T-helper 1 cell treated with Interleukin-12 subunit alpha and Interleukin-12 subunit beta and Interleukin-4 antibody, amounts not matched to agents 30 μg/mL and 1 μg/mL, for 36 hours (primary cell): ENCODE measurements at regions not wholly inside any gene's neighbourhood (a gene's known extent, or its start where the extent isn't known, plus 50 kb on each side); places are given as distances from the start of the nearest gene placed in this dataset.
A peak's percentile ranks its signal among the peaks of the same experiment; 100 is the strongest.

Experiments
- H3K27ac Mint-ChIP-seq: one replicate; pipeline ENCODE4 v1.8.0; 2021; ENCODE audit warnings: mild to moderate bottlenecking, mixed read lengths
- H3K27me3 Mint-ChIP-seq: one replicate; pipeline ENCODE4 v1.8.0; 2021; ENCODE audit warnings: low read depth, mixed read lengths
- H3K36me3 Mint-ChIP-seq: one replicate; pipeline ENCODE4 v1.8.0; 2021; ENCODE audit warnings: low read depth, mixed read lengths
- H3K4me1 Mint-ChIP-seq: one replicate; pipeline ENCODE4 v1.8.0; 2021; ENCODE audit warnings: low read depth, mixed read lengths
- H3K4me3 Mint-ChIP-seq: one replicate; pipeline ENCODE4 v1.8.0; 2021; ENCODE audit warnings: mild to moderate bottlenecking, moderate library complexity, mixed read lengths
- H3K9me3 Mint-ChIP-seq: one replicate; pipeline ENCODE4 v1.8.0; 2021; ENCODE audit warnings: mixed read lengths

DNA sequence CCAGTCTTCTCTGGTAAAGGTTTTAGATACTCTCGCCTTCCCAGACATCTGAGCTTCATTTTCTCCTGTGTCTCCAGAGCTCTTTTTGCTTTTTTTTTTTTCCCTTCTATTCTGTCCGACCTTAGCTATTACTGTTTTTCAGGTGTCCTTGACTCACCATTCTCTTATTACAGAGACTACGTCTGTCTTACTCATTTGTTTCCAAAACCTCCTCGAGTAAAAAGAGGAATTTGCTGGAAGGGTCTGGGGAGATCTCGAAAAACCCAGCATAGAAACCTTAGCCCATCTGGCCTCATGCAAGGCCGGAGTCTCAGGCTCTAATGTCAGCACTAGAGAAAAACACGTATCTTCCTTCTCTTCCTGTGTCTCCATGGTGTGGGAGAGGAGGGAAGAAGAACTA lies 109.2 kb upstream of the CARMIL1 start:
- Mint-ChIP-seq H3K9me3 (no peaks in the 10 kb centered on the region), H3K4me1 (peaks cover 80% of the 10 kb centered on the region), H3K4me3 (peak overlapping the region; percentile 23), H3K36me3 (no peaks in the 10 kb centered on the region), H3K27me3 (no peaks in the 10 kb centered on the region), H3K27ac (peak overlapping the region; percentile 34)

DNA sequence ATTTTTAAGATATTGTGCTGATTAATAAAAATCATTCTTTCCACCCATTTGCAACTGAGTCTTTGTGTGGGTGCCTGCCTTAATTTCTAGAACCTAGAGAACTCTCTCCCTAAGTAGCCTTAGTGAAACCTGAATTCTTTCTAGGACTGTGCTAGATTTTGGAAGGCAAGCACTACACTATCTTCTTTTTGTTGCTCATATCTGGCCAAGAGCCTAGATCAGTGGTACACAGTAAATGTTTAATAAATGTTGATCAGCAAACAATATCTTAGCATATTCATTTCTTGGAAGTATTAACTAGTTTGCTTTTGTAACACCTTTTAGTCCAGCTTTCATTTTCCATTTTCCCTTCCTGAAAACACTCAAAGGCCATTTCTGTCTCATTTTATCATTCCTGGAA lies 108.5 kb upstream of the CARMIL1 start:
- Mint-ChIP-seq H3K4me3 (peak overlapping the region; percentile 25), H3K27ac (peak overlapping the region; percentile 46), H3K27me3 (no peaks in the 10 kb centered on the region), H3K9me3 (no peaks in the 10 kb centered on the region), H3K36me3 (no peaks in the 10 kb centered on the region), H3K4me1 (peaks cover 80% of the 10 kb centered on the region)

DNA sequence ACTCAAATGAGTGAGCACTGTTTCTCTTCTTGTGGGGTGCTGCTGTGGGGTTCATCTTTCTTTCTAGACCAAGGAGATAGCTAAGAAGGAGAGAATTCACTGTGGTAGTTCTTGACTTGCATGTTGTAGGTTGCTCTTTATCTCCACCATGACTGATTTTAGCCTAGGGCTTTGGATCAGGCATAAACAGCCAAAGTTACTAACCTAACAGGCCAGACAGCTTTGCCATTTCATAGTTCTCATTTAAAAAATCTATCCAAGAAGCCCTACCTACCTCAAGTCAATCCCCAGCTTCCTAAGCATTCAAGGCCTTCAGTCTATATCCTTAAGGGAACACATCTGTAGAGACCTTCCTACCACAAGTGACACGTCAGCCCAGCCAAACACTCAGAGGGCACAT lies 107.9 kb upstream of the CARMIL1 start:
- H3K36me3 Mint-ChIP-seq, result no peaks in the 10 kb centered on the region
- peak overlapping the region; percentile 46 for H3K27ac Mint-ChIP-seq
- no peaks in the 10 kb centered on the region for H3K27me3 Mint-ChIP-seq
- no peak overlapping the region for H3K4me3 Mint-ChIP-seq
- H3K4me1 Mint-ChIP-seq, result peaks cover 80% of the 10 kb centered on the region
- no peaks in the 10 kb centered on the region for H3K9me3 Mint-ChIP-seq

DNA sequence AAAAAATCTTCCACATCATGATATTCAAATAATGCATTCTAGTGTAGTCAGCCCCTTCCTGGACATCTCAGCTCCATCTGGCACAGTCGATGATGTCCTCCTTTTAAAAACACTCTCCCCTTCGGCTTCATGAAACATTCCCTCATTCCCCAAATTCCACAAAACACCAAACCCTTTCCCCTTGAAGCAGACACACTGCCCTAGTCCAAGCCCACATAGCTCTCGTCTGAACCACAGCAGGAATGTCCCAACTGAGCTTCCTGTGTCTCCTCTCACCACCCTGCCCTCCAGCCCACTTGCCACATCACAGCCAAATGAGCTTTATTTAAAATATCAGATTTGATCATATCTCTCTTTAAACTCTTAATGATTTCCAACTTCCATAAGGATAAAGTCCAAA lies 106.4 kb upstream of the CARMIL1 start:
- Mint-ChIP-seq H3K4me1 (peaks cover 74% of the 10 kb centered on the region), H3K27me3 (no peaks in the 10 kb centered on the region), H3K27ac (peak overlapping the region; percentile 32), H3K36me3 (no peaks in the 10 kb centered on the region), H3K9me3 (no peaks in the 10 kb centered on the region), H3K4me3 (peak overlapping the region; percentile 3)

DNA sequence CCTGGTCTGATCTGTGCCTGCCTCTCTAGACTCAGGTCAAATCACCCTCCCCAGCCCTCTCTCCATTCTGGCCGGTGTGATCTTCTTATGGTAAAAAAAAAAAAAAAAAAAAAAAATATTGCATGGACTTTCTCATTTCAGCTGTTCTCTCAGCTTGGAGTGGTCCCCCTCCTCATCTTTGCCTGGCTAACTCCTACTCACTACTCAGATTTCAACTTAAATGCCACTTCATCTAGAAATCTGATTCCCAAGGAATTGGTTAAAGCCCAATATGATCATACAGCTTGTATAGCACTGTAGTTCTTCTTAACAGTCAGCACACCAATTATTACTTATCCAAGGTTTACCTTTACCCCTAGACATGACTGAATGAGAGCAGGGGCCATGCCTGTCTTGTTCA lies 105.9 kb upstream of the CARMIL1 start:
- H3K4me3 Mint-ChIP-seq, result no peak overlapping the region
- H3K4me1 Mint-ChIP-seq, result peaks cover 71% of the 10 kb centered on the region
- H3K36me3 Mint-ChIP-seq, result no peaks in the 10 kb centered on the region
- peak overlapping the region; percentile 32 for H3K27ac Mint-ChIP-seq
- H3K27me3 Mint-ChIP-seq, result no peaks in the 10 kb centered on the region
- H3K9me3 Mint-ChIP-seq, result no peaks in the 10 kb centered on the region

DNA sequence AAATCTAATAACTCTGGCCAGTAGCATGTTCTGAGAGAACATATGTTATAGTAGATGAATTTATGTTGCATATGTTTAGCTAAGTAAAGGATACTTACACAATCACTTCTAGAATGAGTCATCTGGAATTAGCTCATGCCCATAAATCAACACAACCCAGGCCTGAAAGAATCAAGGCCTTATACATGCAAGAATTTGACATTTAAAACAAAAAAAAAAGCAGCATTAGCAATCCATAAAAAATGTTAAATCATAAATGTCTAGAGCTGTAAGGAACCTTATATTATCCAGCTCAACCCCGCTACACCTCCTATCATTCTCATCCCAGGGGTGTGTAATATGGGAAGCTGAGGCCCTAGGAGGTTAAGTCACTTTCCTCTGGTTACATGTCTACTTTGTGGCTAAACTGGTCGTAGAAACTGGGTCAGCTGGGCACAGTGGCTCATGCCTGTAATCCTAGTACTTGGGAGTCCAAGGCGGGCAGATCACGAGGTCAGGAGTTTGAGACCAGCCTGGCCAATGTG lies 105.2 kb upstream of the CARMIL1 start:
- H3K4me3 Mint-ChIP-seq, result no peak overlapping the region
- H3K9me3 Mint-ChIP-seq, result no peaks in the 10 kb centered on the region
- peaks cover 72% of the 10 kb centered on the region for H3K4me1 Mint-ChIP-seq
- peak overlapping the region; percentile 34 for H3K27ac Mint-ChIP-seq
- no peaks in the 10 kb centered on the region for H3K27me3 Mint-ChIP-seq
- no peaks in the 10 kb centered on the region for H3K36me3 Mint-ChIP-seq

DNA sequence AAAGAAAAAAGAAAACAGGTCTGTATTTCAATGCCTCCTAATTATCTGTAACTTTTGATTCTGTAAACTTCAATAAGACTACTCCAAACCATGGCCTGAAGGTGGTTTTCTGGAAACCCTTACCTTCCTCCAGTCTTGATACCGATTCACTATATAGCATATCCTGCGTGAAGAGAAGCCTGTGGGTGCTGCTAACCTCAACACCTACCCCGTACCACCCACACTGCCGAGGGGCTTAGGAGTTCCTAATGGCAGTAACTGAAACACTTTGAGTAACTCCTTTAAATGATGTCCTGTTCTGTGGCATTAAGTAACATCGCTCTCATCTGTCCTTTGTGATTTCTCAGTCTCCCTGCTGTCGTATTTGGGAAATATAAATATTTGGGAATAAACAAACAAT lies 104.5 kb upstream of the CARMIL1 start:
- no peaks in the 10 kb centered on the region for H3K9me3 Mint-ChIP-seq
- H3K4me3 Mint-ChIP-seq, result no peak overlapping the region
- H3K36me3 Mint-ChIP-seq, result no peaks in the 10 kb centered on the region
- peak overlapping the region; percentile 52 for H3K27ac Mint-ChIP-seq
- H3K27me3 Mint-ChIP-seq, result no peaks in the 10 kb centered on the region
- peaks cover 74% of the 10 kb centered on the region for H3K4me1 Mint-ChIP-seq

DNA sequence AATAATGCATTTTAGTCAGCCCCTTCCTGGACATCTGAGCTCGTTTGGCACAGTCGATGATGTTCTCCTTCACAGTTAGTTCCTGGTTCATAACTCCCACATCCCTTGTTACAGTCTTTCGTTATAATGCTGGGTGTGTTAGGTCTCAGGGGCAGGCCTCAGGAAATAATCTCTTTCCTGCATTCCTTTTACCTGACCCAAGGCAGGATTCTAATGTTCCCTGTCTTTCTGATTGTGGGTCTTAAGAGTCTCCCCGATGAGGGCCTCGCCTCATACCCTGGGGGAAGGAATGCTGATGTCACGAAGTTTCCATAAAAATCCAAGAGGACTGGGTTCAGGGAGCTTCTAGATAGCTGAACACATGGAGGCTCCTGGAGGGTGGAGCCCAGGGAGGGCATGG lies 104.0 kb upstream of the CARMIL1 start:
- H3K4me1 Mint-ChIP-seq, result peaks cover 72% of the 10 kb centered on the region
- H3K27ac Mint-ChIP-seq, result peak overlapping the region; percentile 68
- H3K27me3 Mint-ChIP-seq, result no peaks in the 10 kb centered on the region
- H3K9me3 Mint-ChIP-seq, result no peaks in the 10 kb centered on the region
- H3K4me3 Mint-ChIP-seq, result no peak overlapping the region
- no peaks in the 10 kb centered on the region for H3K36me3 Mint-ChIP-seq

DNA sequence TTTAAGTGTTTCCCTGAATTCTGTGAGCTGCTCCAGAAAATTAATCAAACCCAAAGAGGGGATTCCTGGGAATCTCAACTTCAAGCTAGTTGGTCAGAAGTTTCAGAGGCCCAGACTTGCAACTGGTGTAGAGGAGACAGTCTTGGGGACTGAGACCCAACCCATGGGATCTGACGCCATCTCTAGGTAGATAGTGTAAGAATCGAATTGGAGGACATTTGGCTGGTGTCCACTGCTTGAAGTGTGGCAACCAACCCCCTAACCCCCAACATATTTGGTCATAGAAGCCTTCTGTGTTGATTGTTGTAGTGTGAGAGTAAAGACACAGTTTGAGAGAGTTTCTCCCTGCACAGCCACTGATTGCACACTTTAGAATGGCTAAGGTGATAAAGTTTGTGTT lies 103.5 kb upstream of the CARMIL1 start:
- H3K9me3 Mint-ChIP-seq, result no peaks in the 10 kb centered on the region
- peak overlapping the region; percentile 68 for H3K27ac Mint-ChIP-seq
- H3K4me1 Mint-ChIP-seq, result peaks cover 72% of the 10 kb centered on the region
- no peaks in the 10 kb centered on the region for H3K27me3 Mint-ChIP-seq
- H3K36me3 Mint-ChIP-seq, result no peaks in the 10 kb centered on the region
- no peak overlapping the region for H3K4me3 Mint-ChIP-seq

- Mint-ChIP-seq H3K4me1 (peaks cover 69% of the 10 kb centered on the region), H3K4me3 (no peak overlapping the region), H3K36me3 (no peaks in the 10 kb centered on the region), H3K27ac (peak overlapping the region; percentile 11), H3K27me3 (no peaks in the 10 kb centered on the region), H3K9me3 (no peaks in the 10 kb centered on the region)
Measured at GRCh38 chr6:25176466-25176865, 102.7 kb upstream of the CARMIL1 start.

DNA sequence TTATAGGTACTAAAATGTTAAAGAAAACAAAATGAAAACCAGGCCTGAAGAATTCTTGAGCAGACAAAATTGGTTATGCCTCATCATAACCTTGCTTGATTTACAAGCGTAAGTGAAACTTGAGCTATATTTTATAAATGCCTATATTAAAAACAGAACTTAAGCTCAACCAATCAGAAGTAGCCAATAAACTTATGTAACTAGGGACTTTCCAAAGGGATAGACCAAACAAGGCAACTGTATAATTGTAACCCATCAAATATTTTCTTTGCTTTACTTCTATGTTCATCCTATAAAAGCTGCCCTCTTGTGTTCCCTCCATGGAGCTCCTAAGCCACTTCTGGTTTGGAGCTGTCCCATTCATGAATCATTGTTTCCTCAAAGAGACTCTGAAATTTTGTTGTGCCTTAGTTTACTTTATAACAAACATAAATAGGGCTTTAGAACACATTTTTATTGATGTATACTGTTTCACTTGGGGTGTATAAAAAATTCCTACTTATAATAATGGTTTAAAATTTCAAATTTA lies 101.6 kb upstream of the CARMIL1 start:
- peaks cover 73% of the 10 kb centered on the region for H3K4me1 Mint-ChIP-seq
- no peak overlapping the region for H3K4me3 Mint-ChIP-seq
- no peak overlapping the region for H3K27ac Mint-ChIP-seq

GRCh38 chr6:25178336-25179035 lies 100.7 kb upstream of the CARMIL1 start:
- Mint-ChIP-seq H3K36me3 (no peaks in the 10 kb centered on the region), H3K9me3 (no peaks in the 10 kb centered on the region), H3K4me1 (peaks cover 69% of the 10 kb centered on the region), H3K4me3 (peak overlapping the region; percentile 43), H3K27me3 (no peaks in the 10 kb centered on the region), H3K27ac (peak overlapping the region; percentile 56)

More for the DNA sequence above, 101.6 kb upstream of the CARMIL1 start:
- Mint-ChIP-seq H3K27me3 (no peaks in the 10 kb centered on the region), H3K36me3 (no peaks in the 10 kb centered on the region), H3K9me3 (no peaks in the 10 kb centered on the region)

- H3K4me1 Mint-ChIP-seq, result peaks cover 62% of the 10 kb centered on the region
- peak overlapping the region; percentile 4 for H3K4me3 Mint-ChIP-seq
- H3K36me3 Mint-ChIP-seq, result no peaks in the 10 kb centered on the region
- H3K9me3 Mint-ChIP-seq, result no peaks in the 10 kb centered on the region
- peak overlapping the region; percentile 56 for H3K27ac Mint-ChIP-seq
- H3K27me3 Mint-ChIP-seq, result no peaks in the 10 kb centered on the region
Measured at GRCh38 chr6:25179051-25179778, 100.0 kb upstream of the CARMIL1 start.

DNA sequence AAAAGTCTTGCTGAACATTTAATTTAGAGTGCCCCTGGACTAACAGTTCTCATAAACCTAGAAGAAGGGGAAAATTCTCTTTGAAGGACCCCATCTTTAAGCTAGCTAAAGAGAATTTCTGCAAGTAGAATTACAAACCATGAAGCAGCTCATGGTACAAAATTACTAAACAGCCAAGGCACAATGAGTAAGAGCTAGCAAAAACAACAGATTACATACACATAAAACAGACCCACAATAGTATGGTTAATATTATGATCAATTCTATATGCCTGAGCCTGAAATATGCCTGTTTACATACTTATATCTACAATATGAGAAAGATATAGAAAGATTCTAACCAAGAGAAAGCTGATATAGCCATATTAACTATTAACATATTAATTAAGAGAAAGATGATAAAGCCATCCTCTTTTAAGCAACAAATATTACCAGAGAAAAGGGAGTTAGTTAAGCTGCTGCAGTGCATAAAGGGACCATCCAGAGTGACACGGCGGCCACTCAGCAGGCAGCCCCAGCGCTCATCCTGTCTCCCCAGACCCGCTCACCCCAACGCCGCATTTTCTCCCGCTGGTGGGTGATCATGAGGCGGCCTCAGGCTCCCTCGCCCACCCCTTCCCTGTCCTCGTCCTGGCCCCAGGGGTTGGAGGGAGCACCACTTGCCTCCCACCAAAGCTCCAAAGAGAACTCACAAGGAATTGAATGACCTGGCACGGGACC lies 98.4 kb upstream of the CARMIL1 start:
- no peak overlapping the region for H3K4me3 Mint-ChIP-seq
- no peaks in the 10 kb centered on the region for H3K36me3 Mint-ChIP-seq
- H3K27me3 Mint-ChIP-seq, result no peaks in the 10 kb centered on the region
- H3K9me3 Mint-ChIP-seq, result no peaks in the 10 kb centered on the region
- peak overlapping the region; percentile 12 for H3K27ac Mint-ChIP-seq
- peaks cover 50% of the 10 kb centered on the region for H3K4me1 Mint-ChIP-seq
